Activated CD8-positive, alpha-beta T cell treated with anti-CD3 and anti-CD28 coated beads for 36 hours (primary cell): ENCODE measurements at regions not wholly inside any gene's neighbourhood (a gene's known extent, or its start where the extent isn't known, plus 50 kb on each side); places are given as distances from the start of the nearest gene placed in this dataset.

Source experiments
- ATAC-seq: fragments of 200-7000 bp; cut with Tn5 transposase; one replicate; pipeline ENCODE4 v1.10.0; 2021; ENCODE audit warnings: mild to moderate bottlenecking, moderate library complexity
- CTCF ChIA-PET: fragments of 350-600 bp; sonication (Branson Sonifier 250); formaldehyde crosslinking; loops from one replicate; lab custom pipeline; 2021; ENCODE audit warnings: antibody characterized with exemption; lab: Charles Lee
- POLR2A ChIA-PET: fragments of 350-600 bp; sonication (Branson Sonifier 250); formaldehyde crosslinking; loops from one replicate; lab custom pipeline; 2021; ENCODE audit warnings: antibody characterized with exemption; lab: Charles Lee
- DNase-seq: peaks from one replicate; pipeline ENCODE4 v3.0.0-alpha.2; 2020
- H3K27ac Mint-ChIP-seq: one replicate; pipeline ENCODE4 v1.8.0; 2021; ENCODE audit warnings: mild to moderate bottlenecking, mixed read lengths
- H3K27me3 Mint-ChIP-seq: one replicate; pipeline ENCODE4 v1.8.0; 2021; ENCODE audit warnings: mixed read lengths
- H3K36me3 Mint-ChIP-seq: one replicate; pipeline ENCODE4 v1.8.0; 2021; ENCODE audit warnings: low read depth, mixed read lengths
- H3K4me1 Mint-ChIP-seq: one replicate; pipeline ENCODE4 v1.8.0; 2021; ENCODE audit warnings: low read depth, mixed read lengths
- H3K4me3 Mint-ChIP-seq: one replicate; pipeline ENCODE4 v1.8.0; 2021; ENCODE audit warnings: mild to moderate bottlenecking, moderate library complexity, mixed read lengths
- H3K9me3 Mint-ChIP-seq: one replicate; pipeline ENCODE4 v1.8.0; 2021; ENCODE audit warnings: mixed read lengths
- intact Hi-C: fragments of 100-400 bp; cut with micrococcal nuclease; formaldehyde crosslinking; loops from one replicate; pipeline ENCODE4 v1.10.0; 2022
- TF ChIP-seq, protein P1 (sequence below): fragments of 200-600 bp; IDR thresholded peaks from one replicate; pipeline ENCODE4 v1.8.0; 2022; ENCODE audit warnings: antibody characterized with exemption, mild to moderate bottlenecking

GRCh38 chr3:76181213-76181612, 395.9 kb upstream of the ZNF717 start:
- Mint-ChIP-seq H3K36me3 (no peaks in the 10 kb centered on the region), H3K27me3 (no peaks in the 10 kb centered on the region), H3K27ac (no peak overlapping the region), H3K4me3 (no peak overlapping the region), H3K4me1 (no peaks in the 10 kb centered on the region), H3K9me3 (peaks cover 9% of the 10 kb centered on the region)
- ChIA-PET POLR2A (no interaction called here), CTCF (no interaction called here)
- intact Hi-C loops: no loop called here
- DNase-seq (no peak), ATAC-seq (no peak)
- TF ChIP-seq, protein P1, sequence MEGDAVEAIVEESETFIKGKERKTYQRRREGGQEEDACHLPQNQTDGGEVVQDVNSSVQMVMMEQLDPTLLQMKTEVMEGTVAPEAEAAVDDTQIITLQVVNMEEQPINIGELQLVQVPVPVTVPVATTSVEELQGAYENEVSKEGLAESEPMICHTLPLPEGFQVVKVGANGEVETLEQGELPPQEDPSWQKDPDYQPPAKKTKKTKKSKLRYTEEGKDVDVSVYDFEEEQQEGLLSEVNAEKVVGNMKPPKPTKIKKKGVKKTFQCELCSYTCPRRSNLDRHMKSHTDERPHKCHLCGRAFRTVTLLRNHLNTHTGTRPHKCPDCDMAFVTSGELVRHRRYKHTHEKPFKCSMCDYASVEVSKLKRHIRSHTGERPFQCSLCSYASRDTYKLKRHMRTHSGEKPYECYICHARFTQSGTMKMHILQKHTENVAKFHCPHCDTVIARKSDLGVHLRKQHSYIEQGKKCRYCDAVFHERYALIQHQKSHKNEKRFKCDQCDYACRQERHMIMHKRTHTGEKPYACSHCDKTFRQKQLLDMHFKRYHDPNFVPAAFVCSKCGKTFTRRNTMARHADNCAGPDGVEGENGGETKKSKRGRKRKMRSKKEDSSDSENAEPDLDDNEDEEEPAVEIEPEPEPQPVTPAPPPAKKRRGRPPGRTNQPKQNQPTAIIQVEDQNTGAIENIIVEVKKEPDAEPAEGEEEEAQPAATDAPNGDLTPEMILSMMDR: no peak

GRCh38 chr3:76198086-76198485, 412.7 kb upstream of the ZNF717 start:
- no peak for ATAC-seq
- Mint-ChIP-seq H3K36me3 (no peaks in the 10 kb centered on the region), H3K27ac (no peak overlapping the region), H3K4me3 (no peak overlapping the region), H3K9me3 (peaks cover 5% of the 10 kb centered on the region), H3K27me3 (no peaks in the 10 kb centered on the region), H3K4me1 (no peaks in the 10 kb centered on the region)
- POLR2A ChIA-PET: no interaction called here
- intact Hi-C loops: no loop called here
- TF ChIP-seq, protein P1: no peak
- CTCF ChIA-PET: no interaction called here
- no peak for DNase-seq

GRCh38 chr3:76199382-76199781, 414.0 kb upstream of the ZNF717 start:
- DNase-seq (no peak), ATAC-seq (no peak)
- TF ChIP-seq, protein P1: no peak
- CTCF ChIA-PET: no interaction called here
- Mint-ChIP-seq H3K4me1 (no peaks in the 10 kb centered on the region), H3K27ac (no peak overlapping the region), H3K27me3 (no peaks in the 10 kb centered on the region), H3K36me3 (no peaks in the 10 kb centered on the region), H3K4me3 (no peak overlapping the region), H3K9me3 (peaks cover 8% of the 10 kb centered on the region)
- POLR2A ChIA-PET: no interaction called here
- intact Hi-C loops: no loop called here

DNA sequence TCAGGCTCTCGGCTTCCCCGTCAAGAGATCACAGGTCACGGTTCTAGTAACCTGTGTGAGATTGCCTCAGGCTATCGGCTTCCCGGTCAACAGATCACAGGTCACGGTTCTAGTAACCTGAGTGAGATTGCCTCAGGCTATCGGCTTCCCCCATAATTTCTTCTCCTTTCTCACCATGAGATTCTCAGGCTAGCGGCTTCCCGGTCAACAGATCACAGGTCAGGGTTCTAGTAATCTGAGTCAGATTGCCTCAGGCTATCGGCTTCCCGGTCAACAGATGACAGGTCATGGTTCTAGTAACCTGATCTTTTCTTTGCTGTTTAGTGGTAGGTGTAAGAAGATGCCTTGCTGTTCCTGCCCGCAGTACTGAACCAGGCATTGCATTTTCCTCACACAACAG, 418.2 kb upstream of the ZNF717 start:
- H3K9me3 Mint-ChIP-seq: peaks cover 11% of the 10 kb centered on the region
- no peaks in the 10 kb centered on the region for H3K4me1 Mint-ChIP-seq
- POLR2A ChIA-PET: no interaction called here
- intact Hi-C loops: no loop called here
- TF ChIP-seq, protein P1: no peak
- DNase-seq (no peak), ATAC-seq (no peak)
- H3K27ac Mint-ChIP-seq: no peak overlapping the region
- H3K4me3 Mint-ChIP-seq: no peak overlapping the region
- CTCF ChIA-PET: no interaction called here
- H3K36me3 Mint-ChIP-seq: no peaks in the 10 kb centered on the region
- H3K27me3 Mint-ChIP-seq: no peaks in the 10 kb centered on the region

- POLR2A ChIA-PET: no interaction called here
- Mint-ChIP-seq H3K27me3 (no peaks in the 10 kb centered on the region), H3K4me3 (no peak overlapping the region)
Observed at GRCh38 chr3:76206346-76206745, 421.0 kb upstream of the ZNF717 start.

More at GRCh38 chr3:76206346-76206745, 421.0 kb upstream of the ZNF717 start:
- CTCF ChIA-PET: no interaction called here
- H3K4me1 Mint-ChIP-seq: no peaks in the 10 kb centered on the region
- no peak overlapping the region for H3K27ac Mint-ChIP-seq
- intact Hi-C loops: no loop called here
- DNase-seq (no peak), ATAC-seq (no peak)
- TF ChIP-seq, protein P1: no peak
- peaks cover 23% of the 10 kb centered on the region for H3K9me3 Mint-ChIP-seq
- no peaks in the 10 kb centered on the region for H3K36me3 Mint-ChIP-seq
